Hepatocyte (in vitro differentiated cells): ENCODE measurements at regions not wholly inside any gene's neighbourhood (a gene's known extent, or its start where the extent isn't known, plus 50 kb on each side); places are given as distances from the start of the nearest gene placed in this dataset.

Experiments used
- DNase-seq: peaks from one replicate; pipeline ENCODE4 v3.0.0-alpha.2; 2016; ENCODE audit warnings: low spot score
- H2AFZ ChIP-seq: fragments of 200-600 bp; sonication (generic); 2 replicates; pipeline ENCODE4 v1.6.0; 2016; ENCODE audit warnings: antibody characterized with exemption, mild to moderate bottlenecking
- H3K27ac ChIP-seq: fragments of 200-600 bp; sonication (generic); 2 replicates; pipeline ENCODE4 v1.5.1; 2016; ENCODE audit warnings: mild to moderate bottlenecking
- H3K27me3 ChIP-seq: fragments of 200-600 bp; sonication (generic); 2 replicates; pipeline ENCODE4 v1.6.1; 2016
- H3K36me3 ChIP-seq: fragments of 200-600 bp; sonication (generic); replicated peaks from 2 replicates; pipeline ENCODE4 v1.5.1; 2016; ENCODE audit warnings: low read depth; ENCODE audit not compliant: insufficient read depth
- H3K4me1 ChIP-seq: fragments of 200-600 bp; sonication (generic); 2 replicates; pipeline ENCODE4 v1.5.1; 2016; ENCODE audit warnings: mild to moderate bottlenecking, moderate library complexity; ENCODE audit not compliant: insufficient read depth
- H3K4me2 ChIP-seq: fragments of 200-600 bp; sonication (generic); 2 replicates; pipeline ENCODE4 v1.6.0; 2016
- H3K4me3 ChIP-seq: fragments of 200-600 bp; sonication (generic); 2 replicates; pipeline ENCODE4 v1.5.1; 2016; ENCODE audit warnings: mild to moderate bottlenecking
- H3K79me2 ChIP-seq: fragments of 200-600 bp; sonication (generic); 2 replicates; pipeline ENCODE4 v1.6.0; 2017; ENCODE audit warnings: mild to moderate bottlenecking
- H3K9me2 ChIP-seq: fragments of 200-600 bp; sonication (generic); replicated peaks from 2 replicates; pipeline ENCODE4 v1.6.0; 2017; ENCODE audit warnings: mild to moderate bottlenecking; ENCODE audit not compliant: insufficient read depth
- H3K9me3 ChIP-seq: fragments of 200-600 bp; sonication (generic); 2 replicates; pipeline ENCODE4 v1.5.1; 2016; ENCODE audit warnings: low read depth, mild to moderate bottlenecking
- H4K20me1 ChIP-seq: fragments of 200-600 bp; sonication (generic); 2 replicates; pipeline ENCODE4 v1.6.0; 2016; ENCODE audit warnings: mild to moderate bottlenecking; ENCODE audit not compliant: insufficient read depth, poor library complexity, severe bottlenecking
- CTCF ChIP-seq: fragments of 200-600 bp; sonication (generic); IDR thresholded peaks from 2 replicates; pipeline ENCODE4 v1.5.1; 2016; ENCODE audit warnings: antibody characterized with exemption, mild to moderate bottlenecking; ENCODE audit not compliant: poor library complexity
- EZH2 ChIP-seq: fragments of 200-600 bp; sonication (generic); IDR thresholded peaks from 2 replicates; pipeline ENCODE4 v1.6.1; 2016; ENCODE audit warnings: antibody characterized with exemption, mild to moderate bottlenecking, borderline replicate concordance
- EZH2phosphoT487 ChIP-seq: fragments of 200-600 bp; sonication (generic); IDR thresholded peaks from one replicate; pipeline ENCODE4 v1.6.1; 2018; ENCODE audit warnings: antibody characterized with exemption, mild to moderate bottlenecking, low read depth, moderate library complexity; ENCODE audit not compliant: unreplicated experiment, severe bottlenecking
- WGBS: methylation state at CpG from one replicate; pipeline ENCODE4 v1.1.6; 2016; ENCODE audit warnings: low lambda C conversion rate; ENCODE audit errors: missing lambda C conversion rate; 5-methylcytosine and 5-hydroxymethylcytosine counted together

DNA sequence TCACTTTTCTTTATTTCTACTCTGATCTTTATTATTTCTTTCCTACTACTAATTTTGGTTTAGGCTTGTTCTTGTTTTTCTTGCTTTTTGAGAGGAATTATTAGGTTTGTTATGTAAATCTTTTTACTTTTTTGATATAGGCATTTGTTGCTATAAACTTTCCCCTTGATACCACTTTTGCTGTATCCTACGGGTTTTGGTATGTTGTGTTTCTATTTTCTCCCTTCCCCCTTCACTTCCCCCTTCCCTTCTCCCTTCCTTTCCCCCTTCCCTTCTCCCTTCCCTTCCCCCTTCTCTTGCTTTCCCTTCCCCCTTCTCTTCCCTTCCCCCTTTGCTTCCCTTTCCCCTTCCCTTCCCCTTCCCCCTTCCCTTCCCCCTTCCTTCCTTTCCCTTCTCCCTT is 529.6 kb downstream of the RAB38 start:
- Histone ChIP-seq H4K20me1 (no peaks in the 10 kb centered on the region), H3K4me1 (no peaks in the 10 kb centered on the region), H3K79me2 (no peaks in the 10 kb centered on the region), H3K27ac (no peak overlapping the region), H3K9me2 (no peaks in the 10 kb centered on the region), H3K9me3 (no peaks in the 10 kb centered on the region), H3K27me3 (no peaks in the 10 kb centered on the region), H2AFZ (no peak overlapping the region), H3K4me3 (no peak overlapping the region), H3K4me2 (no peak overlapping the region), H3K36me3 (no peaks in the 10 kb centered on the region)
- 100% methylated on average over 1 of the region's 1 CpG for WGBS
- TF ChIP-seq CTCF, result no peak
- no peak for TF ChIP-seq EZH2phosphoT487
- TF ChIP-seq EZH2, result no peak
- no peak for DNase-seq

- DNase-seq, result no peak
- Histone ChIP-seq H3K27me3 (no peaks in the 10 kb centered on the region), H3K4me3 (no peak overlapping the region), H3K27ac (no peak overlapping the region), H2AFZ (no peak overlapping the region), H3K36me3 (no peaks in the 10 kb centered on the region), H3K4me1 (no peaks in the 10 kb centered on the region), H4K20me1 (no peaks in the 10 kb centered on the region), H3K4me2 (no peak overlapping the region), H3K9me3 (no peaks in the 10 kb centered on the region), H3K79me2 (no peaks in the 10 kb centered on the region), H3K9me2 (no peaks in the 10 kb centered on the region)
- TF ChIP-seq EZH2phosphoT487 (no peak), EZH2 (no peak), CTCF (no peak)
- WGBS, result 64% methylated on average over 1 of the region's 1 CpG
Measured at GRCh38 chr11:87639753-87640364, 535.4 kb downstream of the RAB38 start.

- no peaks in the 10 kb centered on the region for H3K9me3 ChIP-seq
- H3K36me3 ChIP-seq, result no peaks in the 10 kb centered on the region
- no peak overlapping the region for H3K4me2 ChIP-seq
- H3K4me3 ChIP-seq, result no peak overlapping the region
- H3K27ac ChIP-seq, result no peak overlapping the region
- no peak for DNase-seq
- no peaks in the 10 kb centered on the region for H3K9me2 ChIP-seq
- H4K20me1 ChIP-seq, result no peaks in the 10 kb centered on the region
- H3K27me3 ChIP-seq, result no peaks in the 10 kb centered on the region
- TF ChIP-seq CTCF (no peak), EZH2 (no peak), EZH2phosphoT487 (no peak)
- H2AFZ ChIP-seq, result no peak overlapping the region
- WGBS, result 93% methylated on average over 5 of the region's 5 CpGs
- H3K4me1 ChIP-seq, result no peaks in the 10 kb centered on the region
- H3K79me2 ChIP-seq, result no peaks in the 10 kb centered on the region
Measured at GRCh38 chr11:87635001-87635400, 540.2 kb downstream of the RAB38 start.

- H3K27me3 ChIP-seq, result no peaks in the 10 kb centered on the region
- DNase-seq, result no peak
- H3K79me2 ChIP-seq, result no peaks in the 10 kb centered on the region
- H3K4me2 ChIP-seq, result no peak overlapping the region
- H3K36me3 ChIP-seq, result no peaks in the 10 kb centered on the region
- H3K4me3 ChIP-seq, result no peak overlapping the region
- H2AFZ ChIP-seq, result no peak overlapping the region
- no peak for TF ChIP-seq EZH2phosphoT487
- no peaks in the 10 kb centered on the region for H3K9me2 ChIP-seq
- H3K4me1 ChIP-seq, result no peaks in the 10 kb centered on the region
- H3K27ac ChIP-seq, result no peak overlapping the region
- no peaks in the 10 kb centered on the region for H3K9me3 ChIP-seq
- no peaks in the 10 kb centered on the region for H4K20me1 ChIP-seq
- WGBS, result 52% methylated on average over 3 of the region's 3 CpGs
Measured at GRCh38 chr11:87634331-87634730, 540.9 kb downstream of the RAB38 start.
